K562 (cell line): ENCODE measurements at regions not wholly inside any gene's neighbourhood (a gene's known extent, or its start where the extent isn't known, plus 50 kb on each side); places are given as distances from the start of the nearest gene placed in this dataset.

Source experiments
- DIDO1 ChIP-seq: fragments of 450-650 bp; IDR thresholded peaks from 2 replicates; pipeline ENCODE4 v1.6.1; 2016; ENCODE audit warnings: low read depth, missing biosample characterization, missing genetic modification characterization
- KLF10 ChIP-seq: fragments of 250-450 bp; sonication (Bioruptor Pico); IDR thresholded peaks from 2 replicates; pipeline ENCODE4 v1.6.1; 2021; ENCODE audit warnings: matching md5 sums
- PHF8 ChIP-seq: fragments of 200-600 bp; sonication (generic); IDR thresholded peaks from 2 replicates; pipeline ENCODE4 v1.6.1; 2012; ENCODE audit warnings: mixed run types, mild to moderate bottlenecking, inconsistent platforms, low read length, moderate library complexity, borderline replicate concordance
- ZNF217 ChIP-seq: sonication (generic); formaldehyde crosslinking; IDR thresholded peaks from 2 replicates; pipeline ENCODE4 v1.8.0; 2022; ENCODE audit warnings: mild to moderate bottlenecking, missing genetic modification reagents
- ZNF239 ChIP-seq: fragments of 250-450 bp; sonication (Bioruptor Pico); IDR thresholded peaks from 2 replicates; pipeline ENCODE4 v1.4.0; 2020; ENCODE audit warnings: mild to moderate bottlenecking
- ZNF584 ChIP-seq: fragments of 200-800 bp; sonication (Bioruptor generic); IDR thresholded peaks from 2 replicates; pipeline ENCODE4 v1.6.1; 2016; ENCODE audit warnings: low read depth, mild to moderate bottlenecking, missing genetic modification characterization, missing compliant biosample characterization
- ZNF586 ChIP-seq: fragments of 450-650 bp; formaldehyde crosslinking; conservative IDR thresholded peaks from 2 replicates; pipeline ENCODE4 v1.4.0; 2020; ENCODE audit warnings: mild to moderate bottlenecking, moderate library complexity
- ZNF76 ChIP-seq: fragments of 250-450 bp; sonication (Bioruptor Pico); IDR thresholded peaks from 2 replicates; pipeline ENCODE4 v1.4.0; 2020; ENCODE audit warnings: mild to moderate bottlenecking, moderate library complexity, borderline replicate concordance
- TF ChIP-seq, protein P1 (sequence below): sonication (generic); formaldehyde crosslinking; IDR thresholded peaks from 2 replicates; pipeline ENCODE4 v1.8.0; 2022; ENCODE audit warnings: mild to moderate bottlenecking, missing genetic modification reagents
- TF ChIP-seq, protein P2 (sequence below), 3 experiments: IDR thresholded peaks in 2 of 3; conservative IDR thresholded peaks in 1 of 3; 2 replicates each; pipeline ENCODE4 v1.5.1; 2011 to 2012; ENCODE audit warnings: low read length in 3 of 3, mild to moderate bottlenecking in 3 of 3, control low read depth in 2 of 3, improper control_type of control experiment in 1 of 3, inconsistent platforms in 1 of 3, low read depth in 1 of 3, mixed read lengths in 1 of 3, moderate library complexity in 1 of 3; ENCODE audit not compliant: insufficient read depth in 2 of 3

GRCh38 chr17:5819396-5819795, 235.1 kb upstream of the NLRP1 start (continued):
- TF ChIP-seq, protein P1, sequence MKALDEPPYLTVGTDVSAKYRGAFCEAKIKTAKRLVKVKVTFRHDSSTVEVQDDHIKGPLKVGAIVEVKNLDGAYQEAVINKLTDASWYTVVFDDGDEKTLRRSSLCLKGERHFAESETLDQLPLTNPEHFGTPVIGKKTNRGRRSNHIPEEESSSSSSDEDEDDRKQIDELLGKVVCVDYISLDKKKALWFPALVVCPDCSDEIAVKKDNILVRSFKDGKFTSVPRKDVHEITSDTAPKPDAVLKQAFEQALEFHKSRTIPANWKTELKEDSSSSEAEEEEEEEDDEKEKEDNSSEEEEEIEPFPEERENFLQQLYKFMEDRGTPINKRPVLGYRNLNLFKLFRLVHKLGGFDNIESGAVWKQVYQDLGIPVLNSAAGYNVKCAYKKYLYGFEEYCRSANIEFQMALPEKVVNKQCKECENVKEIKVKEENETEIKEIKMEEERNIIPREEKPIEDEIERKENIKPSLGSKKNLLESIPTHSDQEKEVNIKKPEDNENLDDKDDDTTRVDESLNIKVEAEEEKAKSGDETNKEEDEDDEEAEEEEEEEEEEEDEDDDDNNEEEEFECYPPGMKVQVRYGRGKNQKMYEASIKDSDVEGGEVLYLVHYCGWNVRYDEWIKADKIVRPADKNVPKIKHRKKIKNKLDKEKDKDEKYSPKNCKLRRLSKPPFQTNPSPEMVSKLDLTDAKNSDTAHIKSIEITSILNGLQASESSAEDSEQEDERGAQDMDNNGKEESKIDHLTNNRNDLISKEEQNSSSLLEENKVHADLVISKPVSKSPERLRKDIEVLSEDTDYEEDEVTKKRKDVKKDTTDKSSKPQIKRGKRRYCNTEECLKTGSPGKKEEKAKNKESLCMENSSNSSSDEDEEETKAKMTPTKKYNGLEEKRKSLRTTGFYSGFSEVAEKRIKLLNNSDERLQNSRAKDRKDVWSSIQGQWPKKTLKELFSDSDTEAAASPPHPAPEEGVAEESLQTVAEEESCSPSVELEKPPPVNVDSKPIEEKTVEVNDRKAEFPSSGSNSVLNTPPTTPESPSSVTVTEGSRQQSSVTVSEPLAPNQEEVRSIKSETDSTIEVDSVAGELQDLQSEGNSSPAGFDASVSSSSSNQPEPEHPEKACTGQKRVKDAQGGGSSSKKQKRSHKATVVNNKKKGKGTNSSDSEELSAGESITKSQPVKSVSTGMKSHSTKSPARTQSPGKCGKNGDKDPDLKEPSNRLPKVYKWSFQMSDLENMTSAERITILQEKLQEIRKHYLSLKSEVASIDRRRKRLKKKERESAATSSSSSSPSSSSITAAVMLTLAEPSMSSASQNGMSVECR (CRISPR knock-in tag): no peak
- TF ChIP-seq ZNF584 (CRISPR knock-in tag) (no peak), PHF8 (no peak), ZNF586 (CRISPR knock-in tag) (no peak), KLF10 (CRISPR knock-in tag) (no peak), ZNF217 (no peak), ZNF76 (CRISPR knock-in tag) (no peak), ZNF239 (CRISPR knock-in tag) (no peak), DIDO1 (tag) (no peak)
- TF ChIP-seq, protein P2, sequence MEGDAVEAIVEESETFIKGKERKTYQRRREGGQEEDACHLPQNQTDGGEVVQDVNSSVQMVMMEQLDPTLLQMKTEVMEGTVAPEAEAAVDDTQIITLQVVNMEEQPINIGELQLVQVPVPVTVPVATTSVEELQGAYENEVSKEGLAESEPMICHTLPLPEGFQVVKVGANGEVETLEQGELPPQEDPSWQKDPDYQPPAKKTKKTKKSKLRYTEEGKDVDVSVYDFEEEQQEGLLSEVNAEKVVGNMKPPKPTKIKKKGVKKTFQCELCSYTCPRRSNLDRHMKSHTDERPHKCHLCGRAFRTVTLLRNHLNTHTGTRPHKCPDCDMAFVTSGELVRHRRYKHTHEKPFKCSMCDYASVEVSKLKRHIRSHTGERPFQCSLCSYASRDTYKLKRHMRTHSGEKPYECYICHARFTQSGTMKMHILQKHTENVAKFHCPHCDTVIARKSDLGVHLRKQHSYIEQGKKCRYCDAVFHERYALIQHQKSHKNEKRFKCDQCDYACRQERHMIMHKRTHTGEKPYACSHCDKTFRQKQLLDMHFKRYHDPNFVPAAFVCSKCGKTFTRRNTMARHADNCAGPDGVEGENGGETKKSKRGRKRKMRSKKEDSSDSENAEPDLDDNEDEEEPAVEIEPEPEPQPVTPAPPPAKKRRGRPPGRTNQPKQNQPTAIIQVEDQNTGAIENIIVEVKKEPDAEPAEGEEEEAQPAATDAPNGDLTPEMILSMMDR (IDR thresholded peaks at IDR 0.05 in 2 of 3, conservative IDR thresholded peaks at IDR 0.05 in 1 of 3; ENCODE audit: insufficient read depth in 2 of 3, low read depth in 1 of 3, low read length in 3 of 3): no peak
